GM18858 (cell line): ENCODE measurements at regions not wholly inside any gene's neighbourhood (a gene's known extent, or its start where the extent isn't known, plus 50 kb on each side); places are given as distances from the start of the nearest gene placed in this dataset.
"Not testable (repeated sequence)": the region's sequence is repeated elsewhere in the genome, so short reads cannot be mapped to it uniquely, and the experiment has no call there.

Experiments
- ATAC-seq: cut with Tn5 transposase; IDR thresholded peaks from one replicate; pipeline ENCODE4 v1.9.1; 2021; ENCODE audit not compliant: unreplicated experiment

GRCh38 chr11:26839911-26840698, 118.2 kb upstream of the SLC5A12 start:
- ATAC-seq, result no peak

- ATAC-seq, result no peak
These were observed 120.1 kb upstream of the SLC5A12 start for GRCh38 chr11:26841818-26842473.

DNA sequence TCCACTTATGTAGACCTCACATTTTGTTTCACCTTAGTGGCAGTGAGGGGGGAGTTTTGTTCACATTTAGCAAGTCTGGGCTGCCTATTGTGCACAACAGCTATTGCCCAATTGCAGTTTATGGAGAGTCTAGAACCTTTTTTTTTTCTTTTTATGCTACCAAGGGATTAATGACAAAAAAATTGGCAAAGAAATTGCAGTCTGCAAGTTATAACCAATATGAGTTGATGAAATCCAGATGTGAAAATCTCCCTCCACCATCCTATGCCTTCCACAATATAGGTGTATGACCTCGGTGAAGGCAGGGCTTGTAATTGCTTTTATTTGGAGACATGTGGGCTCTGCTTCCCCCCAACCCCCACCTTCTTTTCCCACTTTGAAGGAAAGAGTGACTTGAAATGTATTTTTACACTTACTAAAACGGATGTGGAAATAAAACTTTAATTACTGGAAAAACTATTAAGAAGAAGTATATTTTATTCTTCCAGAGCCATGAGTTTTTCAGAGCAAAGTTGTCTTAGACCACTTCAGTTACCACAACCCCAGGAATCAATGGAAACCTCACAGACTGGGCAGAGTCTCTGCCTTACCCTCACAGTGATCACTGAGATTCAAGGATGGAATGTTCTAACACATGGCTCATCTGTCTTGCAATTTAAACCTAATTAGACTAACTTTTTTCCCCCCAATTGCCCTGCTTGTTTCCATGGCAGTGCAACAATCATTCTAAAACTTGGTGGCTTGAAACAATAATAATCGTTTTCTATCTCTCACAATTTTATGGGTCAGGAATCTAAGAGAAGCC, 120.8 kb upstream of the SLC5A12 start:
- ATAC-seq, result no peak

DNA sequence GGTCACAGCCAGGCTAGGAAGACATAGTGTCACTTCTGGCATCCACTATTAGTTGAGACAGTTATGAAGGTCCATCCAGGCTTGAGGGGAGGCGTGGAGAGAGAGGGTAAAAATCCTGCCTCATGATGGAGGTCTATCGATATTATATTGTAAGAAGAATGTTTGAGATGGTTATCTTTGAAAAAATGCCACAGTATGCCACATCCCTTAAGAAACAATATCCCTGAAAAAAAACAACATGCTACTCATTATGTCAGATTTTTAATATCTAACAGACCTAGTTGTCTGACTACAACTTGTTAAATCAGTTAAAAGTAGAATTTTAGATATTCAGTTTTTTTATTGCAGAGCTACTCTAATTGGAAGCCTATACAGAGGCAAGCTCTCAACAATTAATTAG, 121.7 kb upstream of the SLC5A12 start:
- ATAC-seq, result no peak

- no peak for ATAC-seq
These were observed 123.1 kb upstream of the SLC5A12 start for GRCh38 chr11:26844963-26845362.

GRCh38 chr11:26846227-26846626, 124.4 kb upstream of the SLC5A12 start:
- no peak for ATAC-seq

DNA sequence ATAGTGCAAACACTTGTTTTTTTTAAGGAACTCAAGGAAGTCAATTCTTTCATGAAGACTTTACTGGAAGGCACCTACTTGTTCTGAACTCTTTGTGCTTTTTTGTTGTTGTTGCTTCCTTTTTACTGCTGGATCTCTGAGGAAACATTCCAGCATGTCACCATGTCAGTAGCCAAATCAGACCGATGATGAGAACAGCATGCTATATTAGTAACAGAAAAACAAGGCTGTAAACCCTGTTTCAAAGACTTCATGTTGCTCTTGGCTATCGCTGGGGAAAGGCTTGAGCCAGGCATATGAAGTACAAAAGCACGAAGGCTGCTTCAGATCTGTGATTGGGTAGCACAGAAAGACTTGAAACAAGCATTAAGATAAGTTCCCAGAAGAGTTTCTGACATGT, 125.6 kb upstream of the SLC5A12 start:
- no peak for ATAC-seq

- ATAC-seq, result no peak
These were observed 126.1 kb upstream of the SLC5A12 start for GRCh38 chr11:26847977-26848376.

DNA sequence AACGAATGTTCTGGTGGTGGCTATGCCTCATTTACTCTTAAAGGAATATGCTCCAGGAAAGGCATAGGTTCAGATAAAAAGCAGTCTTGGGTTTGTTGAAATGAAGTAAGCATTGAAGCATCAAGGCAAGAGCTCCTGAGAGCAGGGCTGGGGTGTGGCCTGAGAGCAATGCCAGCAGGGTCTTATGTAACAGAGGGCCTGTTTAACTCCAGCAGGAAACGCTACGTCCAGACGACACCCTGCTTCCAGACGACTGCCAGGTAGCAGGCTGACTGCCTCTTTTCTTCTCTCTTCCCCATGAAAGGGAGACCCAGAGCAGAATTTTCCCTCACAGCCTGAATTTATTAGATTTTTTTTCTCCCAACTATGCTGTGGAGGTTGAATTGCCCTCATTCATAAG, 127.2 kb upstream of the SLC5A12 start:
- no peak for ATAC-seq

GRCh38 chr11:26851291-26851690, 129.4 kb upstream of the SLC5A12 start:
- no peak for ATAC-seq

- no peak for ATAC-seq
These were observed 129.8 kb upstream of the SLC5A12 start for GRCh38 chr11:26851696-26852095.

DNA sequence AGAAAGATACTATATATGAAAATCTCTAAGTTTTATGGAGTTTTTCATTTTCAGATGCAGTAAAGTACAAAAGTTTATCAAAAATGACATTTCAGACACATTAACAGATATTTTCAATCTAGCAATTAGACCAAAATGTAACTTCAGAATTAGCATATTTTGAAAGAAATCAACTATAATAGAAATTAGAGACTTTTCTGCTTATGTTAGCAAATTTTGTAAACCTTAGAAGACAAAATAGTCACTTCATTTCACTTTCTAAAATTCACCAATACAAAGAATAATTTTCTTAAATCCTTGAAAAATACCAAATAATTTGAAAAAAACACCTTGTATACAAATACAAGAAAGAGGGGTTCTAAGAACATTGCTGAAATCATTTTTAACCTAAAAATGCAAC, 135.8 kb upstream of the FIBIN start:
- ATAC-seq, result no peak

- no peak for ATAC-seq
These were observed 134.5 kb upstream of the FIBIN start for GRCh38 chr11:26859416-26859815.

- ATAC-seq, result no peak
These were observed 133.7 kb upstream of the FIBIN start for GRCh38 chr11:26860091-26860780.

GRCh38 chr11:26860895-26861294, 133.0 kb upstream of the FIBIN start:
- ATAC-seq, result no peak

DNA sequence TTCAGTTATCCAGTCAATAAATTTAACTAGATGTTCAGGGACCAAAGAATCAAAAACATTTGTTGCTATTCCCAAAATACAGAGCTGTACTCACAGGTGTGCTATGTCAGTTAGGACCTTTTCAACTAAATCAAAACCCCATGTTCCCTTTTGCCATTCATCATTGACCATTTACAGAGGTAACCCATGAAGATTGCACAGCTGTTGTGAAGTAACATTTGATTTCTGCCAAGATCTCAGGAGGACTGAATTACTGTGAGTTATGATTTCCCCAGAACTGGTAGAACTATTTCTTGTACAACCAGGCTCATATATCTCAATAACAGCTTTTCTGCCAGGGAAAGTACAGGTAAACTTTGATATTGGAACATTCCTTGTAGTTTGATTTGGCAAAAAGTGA, 131.1 kb upstream of the FIBIN start:
- ATAC-seq, result no peak

- no peak for ATAC-seq
These were observed 128.2 kb upstream of the FIBIN start for GRCh38 chr11:26865703-26866102.

GRCh38 chr11:26867286-26867685, 126.6 kb upstream of the FIBIN start:
- ATAC-seq, result no peak

DNA sequence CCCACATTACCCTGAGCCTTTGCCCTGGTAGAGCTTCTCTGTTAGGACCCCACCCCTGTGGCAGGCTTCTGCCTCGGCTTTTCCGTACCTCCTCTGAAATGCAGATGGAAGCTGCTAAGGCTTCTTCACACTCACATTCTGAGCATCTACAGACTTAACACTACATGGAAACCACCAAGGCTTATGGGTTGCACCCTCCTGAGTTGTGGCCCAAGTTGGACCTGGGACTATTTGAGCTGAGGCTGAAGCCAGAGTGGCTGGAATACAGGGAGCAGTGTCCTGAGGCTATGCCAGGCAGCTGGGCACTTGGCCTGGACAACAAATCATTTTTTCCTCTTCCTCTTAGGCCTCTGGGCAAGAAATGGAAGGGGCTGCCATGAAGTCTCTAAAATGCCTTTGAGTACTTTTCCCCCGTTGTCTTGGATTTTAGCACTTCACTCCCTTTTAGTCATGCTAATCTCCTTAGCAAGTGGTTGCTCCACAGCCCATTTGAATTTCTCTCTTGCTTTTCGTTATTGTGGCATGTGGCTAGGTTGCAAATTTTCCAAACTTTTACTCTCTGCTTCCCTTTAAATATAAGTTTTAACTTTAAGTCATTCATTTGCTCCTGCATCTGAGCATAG, 114.8 kb upstream of the FIBIN start:
- ATAC-seq, result no peak

DNA sequence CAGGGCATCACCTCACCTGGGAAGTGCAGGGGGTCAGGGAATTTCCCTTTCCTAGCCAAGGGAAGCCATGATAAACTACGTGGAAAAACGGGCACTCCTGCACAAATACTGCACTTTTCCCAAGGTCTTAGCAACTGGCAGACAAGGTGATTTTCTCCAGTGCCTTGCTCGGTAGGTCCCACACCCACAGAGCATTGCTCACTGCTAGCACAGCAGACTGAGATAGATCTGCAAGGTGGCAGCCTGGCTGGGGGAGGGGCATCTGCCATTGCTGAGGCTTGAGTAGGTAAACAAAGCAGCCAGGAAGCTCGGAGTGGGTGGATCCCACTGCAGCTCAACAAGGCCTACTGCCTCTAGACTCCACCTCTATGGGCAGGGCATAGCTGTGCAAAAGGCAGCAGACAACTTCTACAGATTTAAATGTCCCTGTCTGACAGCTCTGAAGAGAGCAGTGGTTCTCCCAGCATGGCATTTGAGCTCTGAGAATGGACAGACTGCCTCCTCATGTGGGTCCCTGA, 111.5 kb upstream of the FIBIN start:
- not testable (repeated sequence) for ATAC-seq

DNA sequence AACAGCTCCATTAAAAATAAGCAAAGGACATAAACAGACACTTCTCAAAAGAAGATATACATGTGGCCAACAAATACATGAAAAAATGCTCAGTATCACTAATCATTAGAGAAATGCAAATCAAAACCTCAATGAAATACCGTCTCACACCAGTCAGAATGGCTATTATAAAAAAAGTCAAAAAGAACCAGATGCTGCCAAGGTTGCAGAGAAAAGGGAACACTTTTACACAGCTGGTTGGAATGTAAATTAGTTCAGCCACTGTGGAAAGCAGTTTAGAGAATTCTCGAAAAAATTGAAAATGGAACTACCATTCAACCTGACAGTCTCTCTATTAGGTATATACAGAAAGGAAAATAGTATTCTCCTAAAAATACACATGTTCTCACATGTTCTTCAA, 102.4 kb upstream of the FIBIN start:
- ATAC-seq, result no peak
